Endothelial cell of umbilical vein (primary cell): ENCODE measurements at regions not wholly inside any gene's neighbourhood (a gene's known extent, or its start where the extent isn't known, plus 50 kb on each side); places are given as distances from the start of the nearest gene placed in this dataset.

Experiments used
- BruUV-seq: library from RNA; stranded (reverse); fragments of 400-500 nt; replicated peaks from 2 replicates; lab custom pipeline; 2021; lab: Mats Ljungman, UMichigan
- CTCF ChIA-PET: fragments of 300-600, 350-600 bp; sonication (Branson Sonifier 250); formaldehyde crosslinking; loops from one replicate; lab custom pipeline; 2021; ENCODE audit warnings: antibody characterized with exemption, inconsistent platforms; lab: Charles Lee
- POLR2A ChIA-PET: fragments of 300-600, 350-600 bp; sonication (Branson Sonifier 250); formaldehyde crosslinking; loops from one replicate; lab custom pipeline; 2021; ENCODE audit warnings: antibody characterized with exemption, inconsistent platforms; lab: Charles Lee
- DNase-seq: peaks from one replicate; pipeline ENCODE4 v3.0.0-alpha.2; 2011; ENCODE audit warnings: low read depth, low spot score
- FAIRE-seq: peaks from 2 replicates; lab custom pipeline; 2011; peaks lifted over from hg19 to GRCh38; lab: Jason Lieb, UNC
- H2AFZ ChIP-seq: 2 replicates; pipeline ENCODE4 v1.6.0; 2012; ENCODE audit warnings: low read depth, low read length, control low read depth, inconsistent platforms
- H3K27ac ChIP-seq: 2 replicates; pipeline ENCODE4 v1.5.1; 2011; ENCODE audit warnings: low read depth, mild to moderate bottlenecking, control low read depth, low read length, moderate library complexity; ENCODE audit not compliant: insufficient read depth
- H3K27me3 ChIP-seq, 2 experiments: 2 replicates each; pipeline versions ENCODE4 v1.6.0 to v1.6.1; 2011; ENCODE audit warnings: low read length in 2 of 2, mixed read lengths in 1 of 2; ENCODE audit not compliant: control insufficient read depth in 2 of 2, insufficient read depth in 2 of 2
- H3K36me3 ChIP-seq, 2 experiments: 2 replicates in 1 of 2; 3 replicates in 1 of 2; pipeline ENCODE4 v1.5.1; 2011; ENCODE audit warnings: low read length in 2 of 2, mild to moderate bottlenecking in 1 of 2, moderate library complexity in 1 of 2; ENCODE audit not compliant: control insufficient read depth in 2 of 2, insufficient read depth in 2 of 2; ENCODE audit errors: extremely low read depth in 1 of 2
- H3K4me1 ChIP-seq: 3 replicates; pipeline ENCODE4 v1.5.1; 2011; ENCODE audit warnings: mild to moderate bottlenecking, low read length; ENCODE audit not compliant: control insufficient read depth, insufficient read depth; ENCODE audit errors: extremely low read depth
- H3K4me2 ChIP-seq: 2 replicates; pipeline ENCODE4 v1.6.1; 2011; ENCODE audit warnings: low read length, control low read depth, mixed read lengths; ENCODE audit not compliant: insufficient read depth
- H3K4me3 ChIP-seq, 3 experiments: fragments of 200-600 bp in 1 of 3; sonication (generic), shearing (Covaris generic) in 1 of 3; replicated peaks in 1 of 3; 2 replicates each; pipeline ENCODE4 v1.5.1; 2011 to 2016; ENCODE audit warnings: control low read depth in 3 of 3, low read length in 3 of 3, mild to moderate bottlenecking in 2 of 3, inconsistent platforms in 1 of 3, low read depth in 1 of 3, moderate library complexity in 1 of 3; ENCODE audit not compliant: insufficient read depth in 1 of 3
- H3K79me2 ChIP-seq: 2 replicates; pipeline ENCODE4 v1.6.0; 2012; ENCODE audit warnings: low read length, inconsistent platforms; ENCODE audit not compliant: control insufficient read depth, insufficient read depth
- H3K9ac ChIP-seq: replicated peaks from 2 replicates; pipeline ENCODE3; 2011; ENCODE audit warnings: low read length, control low read depth; ENCODE audit not compliant: insufficient read depth; ENCODE audit errors: extremely low read depth
- H3K9me1 ChIP-seq: replicated peaks from 3 replicates; pipeline ENCODE4 v1.6.0; 2011; ENCODE audit warnings: mild to moderate bottlenecking, low read length; ENCODE audit not compliant: control insufficient read depth, insufficient read depth; ENCODE audit errors: extremely low read depth
- H3K9me3 ChIP-seq: replicated peaks from 2 replicates; pipeline ENCODE4 v1.5.1; 2012; ENCODE audit warnings: low read length, inconsistent platforms; ENCODE audit not compliant: control insufficient read depth, insufficient read depth
- H4K20me1 ChIP-seq: replicated peaks from 2 replicates; pipeline ENCODE3; 2011; ENCODE audit warnings: mild to moderate bottlenecking, low read length; ENCODE audit not compliant: control insufficient read depth, insufficient read depth; ENCODE audit errors: extremely low read depth
- EZH2 ChIP-seq: IDR thresholded peaks from 2 replicates; pipeline ENCODE4 v1.6.1; 2012; ENCODE audit warnings: borderline replicate concordance, low read depth, mild to moderate bottlenecking, moderate library complexity, low read length, inconsistent platforms; ENCODE audit not compliant: severe bottlenecking
- FOS ChIP-seq: IDR thresholded peaks from 2 replicates; pipeline ENCODE4 v1.6.1; 2011; ENCODE audit warnings: mild to moderate bottlenecking, low read length, moderate library complexity, borderline replicate concordance; ENCODE audit not compliant: insufficient read depth
- GATA2 ChIP-seq: IDR thresholded peaks from 2 replicates; pipeline ENCODE4 v1.7.0; 2011; ENCODE audit warnings: low read depth, mild to moderate bottlenecking, moderate library complexity, mixed read lengths, low read length; ENCODE audit not compliant: insufficient read length, insufficient read depth
- JUN ChIP-seq: IDR thresholded peaks from 2 replicates; pipeline ENCODE4 v1.6.1; 2011; ENCODE audit warnings: borderline replicate concordance, low read depth; ENCODE audit not compliant: insufficient read length, insufficient read depth
- MYC ChIP-seq: IDR thresholded peaks from one replicate; pipeline ENCODE4 v1.6.1; 2011; ENCODE audit warnings: mild to moderate bottlenecking, low read depth, low read length
- POLR2A ChIP-seq: IDR thresholded peaks from 2 replicates; pipeline ENCODE4 v1.6.1; 2012; ENCODE audit warnings: low read depth, mild to moderate bottlenecking, control low read depth, low read length
- POLR2AphosphoS5 ChIP-seq: IDR thresholded peaks from 2 replicates; pipeline ENCODE4 v1.6.1; 2012; ENCODE audit warnings: low read depth, mild to moderate bottlenecking, control low read depth, low read length, moderate library complexity; ENCODE audit not compliant: insufficient read depth
- dilution Hi-C: fragments of 300-500 bp; cut with MboI; formaldehyde crosslinking; loops from one replicate; pipeline ENCODE4 v1.15.0; 2019; ENCODE audit warnings: low sequenced_read_pairs; ENCODE audit not compliant: extremely low pct_ligation_motif_present
- intact Hi-C: fragments of 100-400 bp; cut with micrococcal nuclease; formaldehyde crosslinking; loops from one replicate; pipeline ENCODE4 v1.10.0; 2022
- TF ChIP-seq, protein P1 (sequence below), 2 donors: IDR thresholded peaks; 1 replicate in 1 of 2; 2 replicates in 1 of 2; pipeline ENCODE4 v1.5.1; 2011; ENCODE audit warnings: low read length in 2 of 2, mild to moderate bottlenecking in 2 of 2, moderate library complexity in 2 of 2, control low read depth in 1 of 2, inconsistent platforms in 1 of 2, low read depth in 1 of 2; ENCODE audit not compliant: insufficient read depth in 1 of 2; ENCODE audit errors: extremely low read depth in 1 of 2
- TF ChIP-seq, protein P2 (sequence below): IDR thresholded peaks from 2 replicates; pipeline ENCODE4 v1.6.1; 2011; ENCODE audit not compliant: insufficient read depth, insufficient read length

DNA sequence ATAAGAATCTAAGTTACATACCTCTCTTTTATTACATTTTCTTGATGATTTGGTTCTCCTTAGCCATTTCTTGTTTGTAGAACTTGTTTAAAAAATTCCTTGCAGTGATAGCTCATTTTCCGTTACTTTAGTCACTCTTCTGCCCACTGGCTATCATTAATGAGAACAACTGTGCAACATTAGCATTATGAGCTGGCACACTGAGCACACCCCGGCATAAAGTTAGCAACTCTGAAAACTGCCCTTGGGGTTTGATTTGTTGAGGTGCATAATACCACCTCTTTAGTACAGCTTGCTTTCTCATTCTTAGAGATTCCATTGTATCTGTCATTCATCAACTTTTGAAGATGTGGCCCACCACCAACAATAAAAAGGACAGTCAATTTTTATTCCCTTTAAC, 87.6 kb upstream of the ADCY1 start:
- no peaks in the 10 kb centered on the region for H3K9me3 ChIP-seq

DNA sequence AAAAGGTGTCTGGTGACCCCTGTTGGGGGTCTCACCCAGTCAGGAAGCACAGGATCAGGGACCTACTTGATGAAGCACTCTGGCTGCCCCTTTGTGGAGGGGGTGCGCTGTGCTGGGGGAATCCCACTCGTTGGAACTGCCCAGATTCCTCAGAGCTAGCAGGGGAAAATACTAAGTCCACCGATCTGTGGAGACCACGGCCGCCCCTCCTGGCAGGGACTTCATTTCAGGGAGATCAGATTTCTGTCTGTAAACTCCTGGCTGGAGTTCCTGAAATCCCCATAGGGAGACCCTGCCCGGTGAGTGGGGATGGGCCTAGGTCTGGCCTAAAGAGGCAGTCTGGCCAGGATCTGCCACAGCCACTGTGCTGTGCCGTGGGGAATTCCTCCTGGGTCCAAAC, 79.3 kb upstream of the ADCY1 start:
- Histone ChIP-seq H3K4me3 (no peak overlapping the region), H3K4me1 (no peaks in the 10 kb centered on the region), H2AFZ (no peak overlapping the region), H3K9ac (no peak overlapping the region), H4K20me1 (no peaks in the 10 kb centered on the region), H3K36me3 (no peaks in the 10 kb centered on the region), H3K27ac (no peak overlapping the region), H3K9me1 (no peaks in the 10 kb centered on the region), H3K27me3 (no peaks in the 10 kb centered on the region), H3K4me2 (no peak overlapping the region), H3K9me3 (no peaks in the 10 kb centered on the region), H3K79me2 (no peaks in the 10 kb centered on the region)
- intact Hi-C loops (no loop called here), dilution Hi-C loops (no loop called here)
- no TSS peak for BruUV-seq
- POLR2A ChIA-PET, result no interaction called here
- TF ChIP-seq JUN (no peak), GATA2 (no peak), MYC (no peak), EZH2 (no peak), POLR2A (no peak), FOS (no peak), POLR2AphosphoS5 (no peak)
- TF ChIP-seq, protein P1, sequence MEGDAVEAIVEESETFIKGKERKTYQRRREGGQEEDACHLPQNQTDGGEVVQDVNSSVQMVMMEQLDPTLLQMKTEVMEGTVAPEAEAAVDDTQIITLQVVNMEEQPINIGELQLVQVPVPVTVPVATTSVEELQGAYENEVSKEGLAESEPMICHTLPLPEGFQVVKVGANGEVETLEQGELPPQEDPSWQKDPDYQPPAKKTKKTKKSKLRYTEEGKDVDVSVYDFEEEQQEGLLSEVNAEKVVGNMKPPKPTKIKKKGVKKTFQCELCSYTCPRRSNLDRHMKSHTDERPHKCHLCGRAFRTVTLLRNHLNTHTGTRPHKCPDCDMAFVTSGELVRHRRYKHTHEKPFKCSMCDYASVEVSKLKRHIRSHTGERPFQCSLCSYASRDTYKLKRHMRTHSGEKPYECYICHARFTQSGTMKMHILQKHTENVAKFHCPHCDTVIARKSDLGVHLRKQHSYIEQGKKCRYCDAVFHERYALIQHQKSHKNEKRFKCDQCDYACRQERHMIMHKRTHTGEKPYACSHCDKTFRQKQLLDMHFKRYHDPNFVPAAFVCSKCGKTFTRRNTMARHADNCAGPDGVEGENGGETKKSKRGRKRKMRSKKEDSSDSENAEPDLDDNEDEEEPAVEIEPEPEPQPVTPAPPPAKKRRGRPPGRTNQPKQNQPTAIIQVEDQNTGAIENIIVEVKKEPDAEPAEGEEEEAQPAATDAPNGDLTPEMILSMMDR (IDR thresholded peaks at IDR 0.05; ENCODE audit: extremely low read depth in 1 of 2, insufficient read depth in 1 of 2, low read depth in 1 of 2, low read length in 2 of 2), result no peak
- TF ChIP-seq, protein P2, sequence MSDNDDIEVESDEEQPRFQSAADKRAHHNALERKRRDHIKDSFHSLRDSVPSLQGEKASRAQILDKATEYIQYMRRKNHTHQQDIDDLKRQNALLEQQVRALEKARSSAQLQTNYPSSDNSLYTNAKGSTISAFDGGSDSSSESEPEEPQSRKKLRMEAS, result no peak
- DNase-seq (no peak), FAIRE-seq (no peak)
- CTCF ChIA-PET, result no interaction called here

More for the DNA sequence above, 87.6 kb upstream of the ADCY1 start:
- dilution Hi-C loops (no loop called here), intact Hi-C loops (no loop called here)
- Histone ChIP-seq H3K4me1 (no peaks in the 10 kb centered on the region), H3K4me2 (no peak overlapping the region), H3K4me3 (no peak overlapping the region), H3K9ac (no peak overlapping the region), H3K27me3 (no peaks in the 10 kb centered on the region), H3K79me2 (no peaks in the 10 kb centered on the region), H3K27ac (no peak overlapping the region), H3K9me1 (no peaks in the 10 kb centered on the region), H4K20me1 (no peaks in the 10 kb centered on the region), H3K36me3 (no peaks in the 10 kb centered on the region), H2AFZ (no peak overlapping the region)
- ChIA-PET POLR2A (no interaction called here), CTCF (no interaction called here)
- TF ChIP-seq JUN (no peak), MYC (no peak), FOS (no peak), EZH2 (no peak), GATA2 (no peak)
- TF ChIP-seq, protein P1 (IDR thresholded peaks at IDR 0.05; ENCODE audit: extremely low read depth in 1 of 2, insufficient read depth in 1 of 2, low read depth in 1 of 2, low read length in 2 of 2), result no peak
- TF ChIP-seq, protein P2, result no peak
- FAIRE-seq (no peak), DNase-seq (no peak)
- BruUV-seq, result no TSS peak
